ENCODE measurements at regions not wholly inside any gene's neighbourhood (a gene's known extent, or its start where the extent isn't known, plus 50 kb on each side); places are given as distances from the start of the nearest gene placed in this dataset.

DNA sequence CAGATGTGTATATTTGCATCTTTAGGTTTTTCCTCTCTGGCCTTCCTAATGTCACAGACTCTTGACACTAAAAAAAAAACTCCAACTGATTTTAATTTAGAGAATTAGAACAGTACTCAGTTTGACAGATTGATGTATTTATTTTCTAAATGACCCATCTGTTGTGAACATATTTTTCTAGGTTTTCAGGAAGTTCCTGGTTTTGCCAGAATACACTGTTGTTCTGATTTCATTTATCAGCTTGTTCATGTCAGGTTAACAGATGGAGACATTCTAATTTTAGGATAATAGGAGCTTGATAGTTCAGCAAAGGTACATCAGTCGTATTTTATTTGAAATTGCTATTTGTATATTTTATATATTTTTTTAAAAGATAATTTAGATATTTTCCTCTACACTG, 133.4 kb downstream of the TANC2 start:
- TF ChIP-seq, protein P1, sequence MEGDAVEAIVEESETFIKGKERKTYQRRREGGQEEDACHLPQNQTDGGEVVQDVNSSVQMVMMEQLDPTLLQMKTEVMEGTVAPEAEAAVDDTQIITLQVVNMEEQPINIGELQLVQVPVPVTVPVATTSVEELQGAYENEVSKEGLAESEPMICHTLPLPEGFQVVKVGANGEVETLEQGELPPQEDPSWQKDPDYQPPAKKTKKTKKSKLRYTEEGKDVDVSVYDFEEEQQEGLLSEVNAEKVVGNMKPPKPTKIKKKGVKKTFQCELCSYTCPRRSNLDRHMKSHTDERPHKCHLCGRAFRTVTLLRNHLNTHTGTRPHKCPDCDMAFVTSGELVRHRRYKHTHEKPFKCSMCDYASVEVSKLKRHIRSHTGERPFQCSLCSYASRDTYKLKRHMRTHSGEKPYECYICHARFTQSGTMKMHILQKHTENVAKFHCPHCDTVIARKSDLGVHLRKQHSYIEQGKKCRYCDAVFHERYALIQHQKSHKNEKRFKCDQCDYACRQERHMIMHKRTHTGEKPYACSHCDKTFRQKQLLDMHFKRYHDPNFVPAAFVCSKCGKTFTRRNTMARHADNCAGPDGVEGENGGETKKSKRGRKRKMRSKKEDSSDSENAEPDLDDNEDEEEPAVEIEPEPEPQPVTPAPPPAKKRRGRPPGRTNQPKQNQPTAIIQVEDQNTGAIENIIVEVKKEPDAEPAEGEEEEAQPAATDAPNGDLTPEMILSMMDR (IDR thresholded peaks at IDR 0.05): no peak

DNA sequence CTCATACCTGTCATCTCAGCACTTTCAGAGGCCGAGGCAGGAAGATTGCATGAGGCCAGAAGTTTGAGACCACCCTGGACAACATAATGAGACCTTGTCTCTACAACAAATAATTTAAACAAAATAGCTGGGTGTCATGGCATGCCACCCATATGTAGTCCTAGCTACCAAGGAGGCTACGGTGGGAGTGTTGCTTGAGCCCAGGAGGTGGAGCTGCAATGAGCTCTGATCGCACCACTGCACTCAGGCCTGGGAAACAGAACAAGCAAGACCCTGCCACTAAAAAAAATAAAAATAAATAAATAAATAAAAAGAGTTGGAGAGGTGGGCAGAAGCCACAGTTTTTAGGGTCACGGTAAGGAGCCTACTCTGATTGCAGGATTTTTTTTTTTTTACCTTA, 136.0 kb downstream of the TANC2 start:
- TF ChIP-seq, protein P1 (IDR thresholded peaks at IDR 0.05): no peak

DNA sequence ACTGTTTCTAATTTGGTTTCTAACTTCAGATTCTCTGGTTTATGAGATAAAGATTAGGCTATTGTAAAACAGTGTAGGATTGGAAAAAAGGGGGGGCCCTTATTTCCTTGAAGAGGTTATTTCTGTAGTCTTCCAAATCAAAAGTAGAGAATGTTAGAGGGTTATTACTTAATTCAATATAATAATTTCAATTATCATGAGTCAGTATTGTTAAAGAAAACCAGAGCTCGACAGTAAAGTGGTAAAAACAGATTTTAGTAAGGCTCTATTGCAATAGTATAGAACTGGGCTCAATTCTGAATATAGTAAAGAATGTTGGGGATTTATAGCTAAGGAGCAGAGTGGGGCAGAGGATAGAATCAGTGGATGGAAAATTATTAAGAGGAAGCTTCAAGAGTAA, 140.0 kb downstream of the TANC2 start:
- TF ChIP-seq, protein P1 (IDR thresholded peaks at IDR 0.05): no peak

DNA sequence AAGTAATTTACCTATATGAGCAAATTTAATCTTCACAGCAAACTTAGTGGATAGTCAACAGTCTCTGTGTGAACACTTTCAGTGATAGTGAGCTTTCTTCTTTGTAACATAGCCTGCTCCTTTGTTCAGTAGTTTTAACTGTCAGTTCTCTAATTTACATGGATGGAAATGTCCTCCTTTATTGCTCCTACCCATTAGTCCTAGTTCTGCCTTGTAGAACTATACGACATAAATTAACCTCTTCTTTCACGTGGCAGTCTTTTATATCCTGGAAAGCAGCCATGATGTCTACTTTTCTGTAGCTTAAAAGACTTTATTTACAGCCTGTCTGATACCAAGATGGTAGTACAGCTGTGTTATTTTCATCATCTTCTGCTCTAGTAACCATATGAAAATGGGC, 143.6 kb downstream of the TANC2 start:
- TF ChIP-seq, protein P1 (IDR thresholded peaks at IDR 0.05): no peak

DNA sequence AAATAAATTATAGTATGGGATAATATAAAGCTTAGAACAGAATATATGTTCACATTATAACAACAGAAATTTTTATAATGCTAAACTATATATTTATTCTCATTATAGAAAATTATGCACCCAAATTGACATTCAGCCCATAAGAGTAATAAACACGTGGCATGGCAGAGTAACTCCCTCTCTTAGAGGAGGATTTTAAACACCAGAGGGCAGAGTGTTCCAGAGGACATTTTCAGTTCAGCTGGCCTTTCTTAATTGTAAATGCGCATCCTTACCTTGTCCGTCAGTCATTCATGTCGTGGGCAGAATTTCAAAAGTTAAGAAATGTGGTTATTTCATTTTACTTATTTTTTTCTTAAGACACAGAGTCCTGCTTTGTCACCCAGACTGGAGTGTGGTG, 147.1 kb downstream of the TANC2 start:
- TF ChIP-seq, protein P1 (IDR thresholded peaks at IDR 0.05): peak; percentile 35; the same call in 1 of the 2 replicates

DNA sequence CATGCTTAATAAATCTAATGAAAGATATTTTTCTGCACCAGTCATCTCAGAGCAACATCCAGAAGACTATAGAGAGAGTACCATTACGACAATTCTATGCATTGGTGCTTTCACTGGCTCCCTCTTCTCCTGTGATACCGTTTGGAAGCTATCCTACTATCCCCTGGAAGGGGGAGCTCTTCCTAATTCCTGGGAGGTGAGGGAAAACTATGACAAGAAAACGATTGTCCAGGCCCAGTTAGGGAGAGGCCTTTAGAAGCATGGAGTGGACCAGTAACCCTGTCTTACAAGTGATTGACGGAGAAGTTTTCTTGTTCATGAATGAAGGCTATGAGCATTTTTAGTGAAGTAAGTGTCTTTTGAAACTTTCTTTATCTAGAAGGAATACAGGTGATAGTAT, 150.2 kb downstream of the TANC2 start:
- TF ChIP-seq, protein P1 (IDR thresholded peaks at IDR 0.05): no peak

DNA sequence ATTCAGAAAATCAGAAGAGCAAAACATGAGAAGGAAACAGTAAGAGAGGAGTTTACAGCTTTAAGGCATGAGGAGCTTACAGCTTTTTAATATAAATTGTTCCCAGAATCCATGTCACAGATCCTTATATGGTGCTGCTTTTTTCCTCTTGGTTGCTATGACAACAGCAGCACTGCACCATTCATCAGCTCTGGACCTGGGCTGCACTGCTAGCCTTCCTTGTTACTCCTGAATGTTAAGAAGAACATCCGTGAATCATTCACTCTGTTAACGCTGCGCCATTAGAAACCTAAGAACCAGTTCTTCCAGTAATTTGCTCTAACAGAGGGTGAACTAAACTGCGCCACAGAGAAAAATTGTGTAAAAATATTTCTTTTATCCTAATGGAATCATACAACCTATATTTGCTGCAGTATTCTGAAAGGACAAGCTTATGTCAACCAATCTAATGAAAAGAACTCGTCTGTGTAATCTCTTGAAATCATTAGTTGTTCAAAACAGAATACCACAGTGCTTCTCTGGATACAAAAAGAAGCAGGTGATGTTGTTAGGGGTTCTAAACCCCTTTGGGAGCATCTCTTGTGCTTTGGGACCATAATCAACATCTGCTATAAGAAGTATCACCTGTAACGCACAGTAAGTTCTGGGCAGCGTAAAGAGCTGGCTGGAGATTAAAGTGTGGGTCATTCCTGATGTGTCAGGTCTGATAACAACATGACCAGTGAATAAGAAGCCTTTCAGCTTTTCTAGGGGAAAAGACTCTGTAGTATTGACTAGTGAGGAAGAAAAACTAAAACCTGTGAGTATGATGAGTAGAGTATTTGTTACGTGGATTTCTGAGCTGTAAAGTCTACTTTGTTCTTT, 151.2 kb downstream of the TANC2 start:
- TF ChIP-seq, protein P1 (IDR thresholded peaks at IDR 0.05): no peak

Measured in LNCAP (cell line).